ENCODE measurements at regions not wholly inside any gene's neighbourhood (a gene's known extent, or its start where the extent isn't known, plus 50 kb on each side); places are given as distances from the start of the nearest gene placed in this dataset.

GRCh38 chr7:16236381-16236780, 185.0 kb downstream of the CRPPA start:
- TF ChIP-seq CTCF (IDR thresholded peaks at IDR 0.05; ENCODE audit: low read depth, low read length, missing input control) (no peak), SP1 (IDR thresholded peaks at IDR 0.05) (no peak), RAD21 (IDR thresholded peaks at IDR 0.05) (no peak), TAF1 (conservative IDR thresholded peaks at IDR 0.05) (no peak), YY1 (IDR thresholded peaks at IDR 0.05) (no peak), GABPA (IDR thresholded peaks at IDR 0.05 in 1 of 2, conservative IDR thresholded peaks at IDR 0.05 in 1 of 2) (no peak), ATF3 (IDR thresholded peaks at IDR 0.05) (no peak)
- TF ChIP-seq, protein P1, sequence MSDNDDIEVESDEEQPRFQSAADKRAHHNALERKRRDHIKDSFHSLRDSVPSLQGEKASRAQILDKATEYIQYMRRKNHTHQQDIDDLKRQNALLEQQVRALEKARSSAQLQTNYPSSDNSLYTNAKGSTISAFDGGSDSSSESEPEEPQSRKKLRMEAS (IDR thresholded peaks at IDR 0.05), result no peak

Data from liver (tissue), 3 donors.